Sigmoid colon (tissue), 6 donors: ENCODE measurements at regions not wholly inside any gene's neighbourhood (a gene's known extent, or its start where the extent isn't known, plus 50 kb on each side); places are given as distances from the start of the nearest gene placed in this dataset.

Source experiments
- DNase-seq: peaks from one replicate; pipeline ENCODE4 v3.0.0-alpha.2; 2019
- H3K27ac ChIP-seq, 4 donors: fragments of 200-600 bp; sonication (generic); one replicate each; pipeline ENCODE4 v1.5.1; 2016 to 2019; ENCODE audit warnings: mild to moderate bottlenecking in 1 of 4
- H3K27me3 ChIP-seq, 3 donors: fragments of 200-600 bp; sonication (generic); one replicate each; pipeline ENCODE4 v1.5.1; 2019; ENCODE audit warnings: mild to moderate bottlenecking in 1 of 3
- H3K36me3 ChIP-seq, 4 donors: fragments of 200-600 bp; sonication (generic); one replicate each; pipeline ENCODE4 v1.5.1; 2016 to 2019
- H3K4me1 ChIP-seq, 4 donors: fragments of 200-600 bp; sonication (generic); one replicate each; pipeline ENCODE4 v1.5.1; 2017 to 2019
- H3K4me3 ChIP-seq, 4 donors: fragments of 200-600 bp; sonication (generic); one replicate each; pipeline ENCODE4 v1.5.1; 2017 to 2019; ENCODE audit warnings: mild to moderate bottlenecking in 2 of 4, moderate library complexity in 1 of 4
- H3K9me3 ChIP-seq, 4 donors: fragments of 200-600 bp in 3 of 4; sonication (generic) in 3 of 4; one replicate each; pipeline versions ENCODE4 v1.5.1 to v1.6.1; 2013 to 2019
- CTCF ChIP-seq, 4 experiments: fragments of 450-650 bp in 3 of 4; fragments of 200-600 bp in 1 of 4; IDR thresholded peaks; one replicate each; pipeline ENCODE4 v1.5.1; 2016 to 2019; ENCODE audit warnings: antibody characterized with exemption in 4 of 4, mild to moderate bottlenecking in 3 of 4, moderate library complexity in 2 of 4
- EP300 ChIP-seq, 4 donors: sonication (generic); formaldehyde crosslinking; IDR thresholded peaks; one replicate each; pipeline ENCODE4 v1.6.1; 2017; ENCODE audit warnings: antibody characterized with exemption in 4 of 4
- POLR2A ChIP-seq, 2 donors: fragments of 450-650 bp; IDR thresholded peaks; one replicate each; pipeline ENCODE4 v1.6.1; 2016; ENCODE audit warnings: antibody characterized with exemption in 2 of 2, mild to moderate bottlenecking in 2 of 2, moderate library complexity in 2 of 2
- POLR2AphosphoS5 ChIP-seq, 4 donors: sonication (generic); formaldehyde crosslinking; IDR thresholded peaks; one replicate each; pipeline ENCODE4 v1.6.1; 2017; ENCODE audit warnings: antibody characterized with exemption in 4 of 4
- WGBS, 2 donors: extraction: QIAGEN DNeasy Blood & Tissue Kit; methylation state at CpG; one replicate each; pipeline ENCODE4 v1.1.7; 2013; 5-methylcytosine and 5-hydroxymethylcytosine counted together
- intact Hi-C: fragments of 100-400 bp; cut with DNase I; formaldehyde crosslinking; loops from one replicate; pipeline ENCODE4 v1.15.1; 2023
- donor health status: healthy with polysubstance abuse.
- donor health status: healthy.

- Histone ChIP-seq H3K4me3 (no peak overlapping the region), H3K36me3 (no peaks in the 10 kb centered on the region), H3K27ac (no peak overlapping the region), H3K27me3 (no peaks in the 10 kb centered on the region), H3K9me3 (no peaks in the 10 kb centered on the region), H3K4me1 (no peaks in the 10 kb centered on the region)
- TF ChIP-seq CTCF (IDR thresholded peaks at IDR 0.05): no peak
- no peak for TF ChIP-seq POLR2AphosphoS5 (IDR thresholded peaks at IDR 0.05)
- no peak for TF ChIP-seq EP300 (IDR thresholded peaks at IDR 0.05)
- TF ChIP-seq POLR2A (IDR thresholded peaks at IDR 0.05): no peak
- DNase-seq: no peak
- intact Hi-C loops: no loop called here
Measured at GRCh38 chr1:218804014-218804785, 369.5 kb upstream of the LYPLAL1 start.

GRCh38 chr1:218809061-218809460, 364.6 kb upstream of the LYPLAL1 start:
- TF ChIP-seq EP300 (IDR thresholded peaks at IDR 0.05): no peak
- no peak for TF ChIP-seq CTCF (IDR thresholded peaks at IDR 0.05)
- Histone ChIP-seq H3K4me3 (no peak overlapping the region), H3K4me1 (no peaks in the 10 kb centered on the region), H3K27ac (no peak overlapping the region), H3K36me3 (no peaks in the 10 kb centered on the region), H3K9me3 (no peaks in the 10 kb centered on the region), H3K27me3 (no peaks in the 10 kb centered on the region)
- intact Hi-C loops: no loop called here
- DNase-seq: no peak
- WGBS, 2 donors: 72 to 82% methylated on average over 3 of the region's 3 CpGs

GRCh38 chr1:218809625-218810024, 364.1 kb upstream of the LYPLAL1 start:
- Histone ChIP-seq H3K27me3 (no peaks in the 10 kb centered on the region), H3K36me3 (no peaks in the 10 kb centered on the region)

GRCh38 chr1:218810306-218810705, 363.4 kb upstream of the LYPLAL1 start:
- Histone ChIP-seq H3K27ac (no peak overlapping the region), H3K36me3 (no peaks in the 10 kb centered on the region), H3K4me1 (no peaks in the 10 kb centered on the region), H3K9me3 (no peaks in the 10 kb centered on the region), H3K4me3 (no peak overlapping the region), H3K27me3 (no peaks in the 10 kb centered on the region)
- no peak for DNase-seq
- intact Hi-C loops: no loop called here
- 63 to 82% methylated on average over 3 of the region's 3 CpGs for WGBS, 2 donors
- no peak for TF ChIP-seq CTCF (IDR thresholded peaks at IDR 0.05)
- no peak for TF ChIP-seq POLR2A (IDR thresholded peaks at IDR 0.05)
- no peak for TF ChIP-seq POLR2AphosphoS5 (IDR thresholded peaks at IDR 0.05)
- TF ChIP-seq EP300 (IDR thresholded peaks at IDR 0.05): no peak

More at GRCh38 chr1:218809625-218810024, 364.1 kb upstream of the LYPLAL1 start:
- no peak for DNase-seq
- no peaks in the 10 kb centered on the region for H3K4me1 ChIP-seq
- H3K27ac ChIP-seq: no peak overlapping the region
- TF ChIP-seq CTCF (IDR thresholded peaks at IDR 0.05) (no peak), POLR2A (IDR thresholded peaks at IDR 0.05) (no peak), EP300 (IDR thresholded peaks at IDR 0.05) (no peak), POLR2AphosphoS5 (IDR thresholded peaks at IDR 0.05) (no peak)
- 82 to 85% methylated on average over 1 of the region's 1 CpG for WGBS, 2 donors
- intact Hi-C loops: no loop called here
- H3K9me3 ChIP-seq: no peaks in the 10 kb centered on the region
- no peak overlapping the region for H3K4me3 ChIP-seq

GRCh38 chr1:218811497-218811896, 362.2 kb upstream of the LYPLAL1 start:
- TF ChIP-seq POLR2AphosphoS5 (IDR thresholded peaks at IDR 0.05) (no peak), POLR2A (IDR thresholded peaks at IDR 0.05) (no peak), EP300 (IDR thresholded peaks at IDR 0.05) (no peak), CTCF (IDR thresholded peaks at IDR 0.05) (no peak)
- 23 to 57% methylated on average over 1 of the region's 1 CpG for WGBS, 2 donors

More at GRCh38 chr1:218811497-218811896, 362.2 kb upstream of the LYPLAL1 start:
- no peaks in the 10 kb centered on the region for H3K36me3 ChIP-seq
- DNase-seq: no peak
- H3K9me3 ChIP-seq: no peaks in the 10 kb centered on the region
- H3K27ac ChIP-seq: no peak overlapping the region
- H3K4me3 ChIP-seq: no peak overlapping the region
- no peaks in the 10 kb centered on the region for H3K4me1 ChIP-seq
- no peaks in the 10 kb centered on the region for H3K27me3 ChIP-seq
- intact Hi-C loops: no loop called here
